ENCODE measurements at regions not wholly inside any gene's neighbourhood (a gene's known extent, or its start where the extent isn't known, plus 50 kb on each side); places are given as distances from the start of the nearest gene placed in this dataset.

DNA sequence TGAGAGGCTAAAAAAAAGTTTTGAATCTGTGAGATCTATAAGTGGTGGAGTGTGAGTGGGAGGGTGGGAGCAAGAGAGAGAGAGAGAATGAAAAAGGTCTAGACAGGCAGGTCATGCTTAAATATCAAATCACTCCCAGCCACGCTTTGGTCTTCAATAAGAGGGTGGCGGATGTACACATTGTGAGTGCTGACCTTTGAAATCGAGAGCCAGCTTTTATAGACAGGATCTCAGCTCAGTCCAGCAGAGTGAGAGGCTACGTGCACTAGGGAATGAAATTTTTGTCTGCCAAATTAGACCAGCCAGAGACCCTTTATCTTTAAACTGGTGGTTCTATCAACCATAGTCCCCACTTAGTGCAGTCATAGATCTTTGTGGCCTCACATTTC lies 342.3 kb upstream of the PROK2 start:
- H3K27me3 Mint-ChIP-seq (ENCODE audit: insufficient read depth, low read depth, poor library complexity), result peaks cover 2% of the 10 kb centered on the region
- Histone ChIP-seq H2AFZ (no peak overlapping the region), H3F3A (replicated peaks; ENCODE audit: low read depth) (no peaks in the 10 kb centered on the region), H4K20me1 (replicated peaks; ENCODE audit: insufficient read depth) (no peaks in the 10 kb centered on the region), H3K27me3 (ENCODE audit: insufficient read depth) (no peaks in the 10 kb centered on the region), H3K9me2 (ENCODE audit: insufficient read depth) (peaks cover 9% of the 10 kb centered on the region; the same call in 1 of the 2 replicates), H3K27ac (ENCODE audit: low read depth) (no peak overlapping the region), H3K4me2 (no peak overlapping the region), H3K36me3 (ENCODE audit: insufficient read depth) (no peaks in the 10 kb centered on the region), H3K79me2 (replicated peaks; ENCODE audit: insufficient read depth) (no peaks in the 10 kb centered on the region), H3K4me1 (ENCODE audit: insufficient read depth) (no peaks in the 10 kb centered on the region), H3K4me3 (no peak overlapping the region)
- no peak for DNase-seq (ENCODE audit: low spot score)
- H3K27ac Mint-ChIP-seq, result no peak overlapping the region
- no peaks in the 10 kb centered on the region for H3K9me3 Mint-ChIP-seq
- H3K4me3 Mint-ChIP-seq, result no peak overlapping the region
- no peak for ATAC-seq
- no peaks in the 10 kb centered on the region; the same call in 2 of the 3 replicates for H3K36me3 Mint-ChIP-seq (ENCODE audit: low read depth)
- H3K4me1 Mint-ChIP-seq, result no peaks in the 10 kb centered on the region
- TF ChIP-seq NANOG (IDR thresholded peaks at IDR 0.05; ENCODE audit: borderline replicate concordance), result no peak
- TF ChIP-seq, protein P1, sequence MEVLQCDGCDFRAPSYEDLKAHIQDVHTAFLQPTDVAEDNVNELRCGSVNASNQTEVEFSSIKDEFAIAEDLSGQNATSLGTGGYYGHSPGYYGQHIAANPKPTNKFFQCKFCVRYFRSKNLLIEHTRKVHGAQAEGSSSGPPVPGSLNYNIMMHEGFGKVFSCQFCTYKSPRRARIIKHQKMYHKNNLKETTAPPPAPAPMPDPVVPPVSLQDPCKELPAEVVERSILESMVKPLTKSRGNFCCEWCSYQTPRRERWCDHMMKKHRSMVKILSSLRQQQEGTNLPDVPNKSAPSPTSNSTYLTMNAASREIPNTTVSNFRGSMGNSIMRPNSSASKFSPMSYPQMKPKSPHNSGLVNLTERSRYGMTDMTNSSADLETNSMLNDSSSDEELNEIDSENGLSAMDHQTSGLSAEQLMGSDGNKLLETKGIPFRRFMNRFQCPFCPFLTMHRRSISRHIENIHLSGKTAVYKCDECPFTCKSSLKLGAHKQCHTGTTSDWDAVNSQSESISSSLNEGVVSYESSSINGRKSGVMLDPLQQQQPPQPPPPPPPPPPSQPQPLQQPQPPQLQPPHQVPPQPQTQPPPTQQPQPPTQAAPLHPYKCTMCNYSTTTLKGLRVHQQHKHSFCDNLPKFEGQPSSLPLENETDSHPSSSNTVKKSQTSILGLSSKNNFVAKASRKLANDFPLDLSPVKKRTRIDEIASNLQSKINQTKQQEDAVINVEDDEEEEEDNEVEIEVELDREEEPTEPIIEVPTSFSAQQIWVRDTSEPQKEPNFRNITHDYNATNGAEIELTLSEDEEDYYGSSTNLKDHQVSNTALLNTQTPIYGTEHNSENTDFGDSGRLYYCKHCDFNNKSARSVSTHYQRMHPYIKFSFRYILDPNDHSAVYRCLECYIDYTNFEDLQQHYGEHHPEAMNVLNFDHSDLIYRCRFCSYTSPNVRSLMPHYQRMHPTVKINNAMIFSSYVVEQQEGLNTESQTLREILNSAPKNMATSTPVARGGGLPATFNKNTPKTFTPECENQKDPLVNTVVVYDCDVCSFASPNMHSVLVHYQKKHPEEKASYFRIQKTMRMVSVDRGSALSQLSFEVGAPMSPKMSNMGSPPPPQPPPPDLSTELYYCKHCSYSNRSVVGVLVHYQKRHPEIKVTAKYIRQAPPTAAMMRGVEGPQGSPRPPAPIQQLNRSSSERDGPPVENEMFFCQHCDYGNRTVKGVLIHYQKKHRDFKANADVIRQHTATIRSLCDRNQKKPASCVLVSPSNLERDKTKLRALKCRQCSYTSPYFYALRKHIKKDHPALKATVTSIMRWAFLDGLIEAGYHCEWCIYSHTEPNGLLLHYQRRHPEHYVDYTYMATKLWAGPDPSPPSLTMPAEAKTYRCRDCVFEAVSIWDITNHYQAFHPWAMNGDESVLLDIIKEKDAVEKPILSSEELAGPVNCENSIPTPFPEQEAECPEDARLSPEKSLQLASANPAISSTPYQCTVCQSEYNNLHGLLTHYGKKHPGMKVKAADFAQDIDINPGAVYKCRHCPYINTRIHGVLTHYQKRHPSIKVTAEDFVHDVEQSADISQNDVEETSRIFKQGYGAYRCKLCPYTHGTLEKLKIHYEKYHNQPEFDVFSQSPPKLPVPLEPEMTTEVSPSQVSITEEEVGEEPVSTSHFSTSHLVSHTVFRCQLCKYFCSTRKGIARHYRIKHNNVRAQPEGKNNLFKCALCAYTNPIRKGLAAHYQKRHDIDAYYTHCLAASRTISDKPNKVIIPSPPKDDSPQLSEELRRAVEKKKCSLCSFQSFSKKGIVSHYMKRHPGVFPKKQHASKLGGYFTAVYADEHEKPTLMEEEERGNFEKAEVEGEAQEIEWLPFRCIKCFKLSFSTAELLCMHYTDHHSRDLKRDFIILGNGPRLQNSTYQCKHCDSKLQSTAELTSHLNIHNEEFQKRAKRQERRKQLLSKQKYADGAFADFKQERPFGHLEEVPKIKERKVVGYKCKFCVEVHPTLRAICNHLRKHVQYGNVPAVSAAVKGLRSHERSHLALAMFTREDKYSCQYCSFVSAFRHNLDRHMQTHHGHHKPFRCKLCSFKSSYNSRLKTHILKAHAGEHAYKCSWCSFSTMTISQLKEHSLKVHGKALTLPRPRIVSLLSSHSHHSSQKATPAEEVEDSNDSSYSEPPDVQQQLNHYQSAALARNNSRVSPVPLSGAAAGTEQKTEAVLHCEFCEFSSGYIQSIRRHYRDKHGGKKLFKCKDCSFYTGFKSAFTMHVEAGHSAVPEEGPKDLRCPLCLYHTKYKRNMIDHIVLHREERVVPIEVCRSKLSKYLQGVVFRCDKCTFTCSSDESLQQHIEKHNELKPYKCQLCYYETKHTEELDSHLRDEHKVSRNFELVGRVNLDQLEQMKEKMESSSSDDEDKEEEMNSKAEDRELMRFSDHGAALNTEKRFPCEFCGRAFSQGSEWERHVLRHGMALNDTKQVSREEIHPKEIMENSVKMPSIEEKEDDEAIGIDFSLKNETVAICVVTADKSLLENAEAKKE (CRISPR knock-in tag; IDR thresholded peaks at IDR 0.05), result no peak
- TF ChIP-seq EZH2phosphoT487 (IDR thresholded peaks at IDR 0.05; ENCODE audit: unreplicated experiment), result no peak
- TF ChIP-seq ZNF114 (CRISPR knock-in tag; IDR thresholded peaks at IDR 0.05), result no peak
- TF ChIP-seq CREB1 (CRISPR knock-in tag; IDR thresholded peaks at IDR 0.05; ENCODE audit: low read depth), result no peak
- TF ChIP-seq, protein P2, sequence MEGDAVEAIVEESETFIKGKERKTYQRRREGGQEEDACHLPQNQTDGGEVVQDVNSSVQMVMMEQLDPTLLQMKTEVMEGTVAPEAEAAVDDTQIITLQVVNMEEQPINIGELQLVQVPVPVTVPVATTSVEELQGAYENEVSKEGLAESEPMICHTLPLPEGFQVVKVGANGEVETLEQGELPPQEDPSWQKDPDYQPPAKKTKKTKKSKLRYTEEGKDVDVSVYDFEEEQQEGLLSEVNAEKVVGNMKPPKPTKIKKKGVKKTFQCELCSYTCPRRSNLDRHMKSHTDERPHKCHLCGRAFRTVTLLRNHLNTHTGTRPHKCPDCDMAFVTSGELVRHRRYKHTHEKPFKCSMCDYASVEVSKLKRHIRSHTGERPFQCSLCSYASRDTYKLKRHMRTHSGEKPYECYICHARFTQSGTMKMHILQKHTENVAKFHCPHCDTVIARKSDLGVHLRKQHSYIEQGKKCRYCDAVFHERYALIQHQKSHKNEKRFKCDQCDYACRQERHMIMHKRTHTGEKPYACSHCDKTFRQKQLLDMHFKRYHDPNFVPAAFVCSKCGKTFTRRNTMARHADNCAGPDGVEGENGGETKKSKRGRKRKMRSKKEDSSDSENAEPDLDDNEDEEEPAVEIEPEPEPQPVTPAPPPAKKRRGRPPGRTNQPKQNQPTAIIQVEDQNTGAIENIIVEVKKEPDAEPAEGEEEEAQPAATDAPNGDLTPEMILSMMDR (conservative IDR thresholded peaks at IDR 0.05; ENCODE audit: low read depth in 2 of 2), result no peak
- TF ChIP-seq ZNF331 (CRISPR knock-in tag; IDR thresholded peaks at IDR 0.05; ENCODE audit: low read depth), result no peak
- TF ChIP-seq STAT1 (IDR thresholded peaks at IDR 0.05; ENCODE audit: unreplicated experiment), result no peak
- TF ChIP-seq, protein P3, sequence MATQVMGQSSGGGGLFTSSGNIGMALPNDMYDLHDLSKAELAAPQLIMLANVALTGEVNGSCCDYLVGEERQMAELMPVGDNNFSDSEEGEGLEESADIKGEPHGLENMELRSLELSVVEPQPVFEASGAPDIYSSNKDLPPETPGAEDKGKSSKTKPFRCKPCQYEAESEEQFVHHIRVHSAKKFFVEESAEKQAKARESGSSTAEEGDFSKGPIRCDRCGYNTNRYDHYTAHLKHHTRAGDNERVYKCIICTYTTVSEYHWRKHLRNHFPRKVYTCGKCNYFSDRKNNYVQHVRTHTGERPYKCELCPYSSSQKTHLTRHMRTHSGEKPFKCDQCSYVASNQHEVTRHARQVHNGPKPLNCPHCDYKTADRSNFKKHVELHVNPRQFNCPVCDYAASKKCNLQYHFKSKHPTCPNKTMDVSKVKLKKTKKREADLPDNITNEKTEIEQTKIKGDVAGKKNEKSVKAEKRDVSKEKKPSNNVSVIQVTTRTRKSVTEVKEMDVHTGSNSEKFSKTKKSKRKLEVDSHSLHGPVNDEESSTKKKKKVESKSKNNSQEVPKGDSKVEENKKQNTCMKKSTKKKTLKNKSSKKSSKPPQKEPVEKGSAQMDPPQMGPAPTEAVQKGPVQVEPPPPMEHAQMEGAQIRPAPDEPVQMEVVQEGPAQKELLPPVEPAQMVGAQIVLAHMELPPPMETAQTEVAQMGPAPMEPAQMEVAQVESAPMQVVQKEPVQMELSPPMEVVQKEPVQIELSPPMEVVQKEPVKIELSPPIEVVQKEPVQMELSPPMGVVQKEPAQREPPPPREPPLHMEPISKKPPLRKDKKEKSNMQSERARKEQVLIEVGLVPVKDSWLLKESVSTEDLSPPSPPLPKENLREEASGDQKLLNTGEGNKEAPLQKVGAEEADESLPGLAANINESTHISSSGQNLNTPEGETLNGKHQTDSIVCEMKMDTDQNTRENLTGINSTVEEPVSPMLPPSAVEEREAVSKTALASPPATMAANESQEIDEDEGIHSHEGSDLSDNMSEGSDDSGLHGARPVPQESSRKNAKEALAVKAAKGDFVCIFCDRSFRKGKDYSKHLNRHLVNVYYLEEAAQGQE (IDR thresholded peaks at IDR 0.05; ENCODE audit: unreplicated experiment), result no peak
- no peak for TF ChIP-seq JUNB (IDR thresholded peaks at IDR 0.05; ENCODE audit: unreplicated experiment)
- TF ChIP-seq POLR2AphosphoS5 (IDR thresholded peaks at IDR 0.05; ENCODE audit: low read depth), result no peak
- no peak for TF ChIP-seq EZH2 (IDR thresholded peaks at IDR 0.05; ENCODE audit: low read depth, unreplicated experiment)
- TF ChIP-seq, protein P4, sequence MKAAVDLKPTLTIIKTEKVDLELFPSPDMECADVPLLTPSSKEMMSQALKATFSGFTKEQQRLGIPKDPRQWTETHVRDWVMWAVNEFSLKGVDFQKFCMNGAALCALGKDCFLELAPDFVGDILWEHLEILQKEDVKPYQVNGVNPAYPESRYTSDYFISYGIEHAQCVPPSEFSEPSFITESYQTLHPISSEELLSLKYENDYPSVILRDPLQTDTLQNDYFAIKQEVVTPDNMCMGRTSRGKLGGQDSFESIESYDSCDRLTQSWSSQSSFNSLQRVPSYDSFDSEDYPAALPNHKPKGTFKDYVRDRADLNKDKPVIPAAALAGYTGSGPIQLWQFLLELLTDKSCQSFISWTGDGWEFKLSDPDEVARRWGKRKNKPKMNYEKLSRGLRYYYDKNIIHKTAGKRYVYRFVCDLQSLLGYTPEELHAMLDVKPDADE (IDR thresholded peaks at IDR 0.05), result no peak
